Neural cell (in vitro differentiated cells): ENCODE measurements at regions not wholly inside any gene's neighbourhood (a gene's known extent, or its start where the extent isn't known, plus 50 kb on each side); places are given as distances from the start of the nearest gene placed in this dataset.

ENCODE experiments used
- H2AFZ ChIP-seq: fragments of 200-600, 300-800 bp; sonication (generic), shearing (Covaris generic); 2 replicates; pipeline ENCODE4 v1.6.0; 2014; ENCODE audit warnings: low read depth, mild to moderate bottlenecking, antibody characterized with exemption, low read length, moderate library complexity
- H3F3A ChIP-seq: fragments of 200-600 bp; shearing (Covaris generic); 2 replicates; pipeline ENCODE4 v1.6.1; 2016; ENCODE audit warnings: mild to moderate bottlenecking, moderate library complexity, mixed read lengths, antibody characterized with exemption, low read length; ENCODE audit not compliant: insufficient read depth, poor library complexity, severe bottlenecking
- H3K27ac ChIP-seq: fragments of 200-600, 300-800 bp; sonication (generic), shearing (Covaris generic); 2 replicates; pipeline ENCODE4 v1.5.1; 2014; ENCODE audit warnings: mild to moderate bottlenecking, low read length, moderate library complexity
- H3K27me3 ChIP-seq: fragments of 300-800, 200-600 bp; sonication (generic), shearing (Covaris generic); 2 replicates; pipeline ENCODE4 v1.6.0; 2014; ENCODE audit warnings: mild to moderate bottlenecking, low read depth, low read length, moderate library complexity; ENCODE audit not compliant: insufficient read depth
- H3K36me3 ChIP-seq: fragments of 300-800, 200-600 bp; sonication (generic), shearing (Covaris generic); 2 replicates; pipeline ENCODE4 v1.5.1; 2014; ENCODE audit warnings: mild to moderate bottlenecking, antibody characterized with exemption, low read length, moderate library complexity; ENCODE audit not compliant: insufficient read depth
- H3K4me2 ChIP-seq: fragments of 300-800, 200-600 bp; sonication (generic), shearing (Covaris generic); 2 replicates; pipeline ENCODE4 v1.6.0; 2014; ENCODE audit warnings: mild to moderate bottlenecking, low read length
- H3K4me3 ChIP-seq: fragments of 300-800, 200-600 bp; sonication (generic), shearing (Covaris generic); 2 replicates; pipeline ENCODE4 v1.5.1; 2014; ENCODE audit warnings: mild to moderate bottlenecking, low read length, moderate library complexity
- H3K79me2 ChIP-seq: fragments of 200-600 bp; shearing (Covaris generic); replicated peaks from 2 replicates; pipeline ENCODE4 v1.6.0; 2014; ENCODE audit warnings: mild to moderate bottlenecking, low read length, moderate library complexity; ENCODE audit not compliant: insufficient read depth
- H3K9ac ChIP-seq: fragments of 300-800, 200-600 bp; sonication (generic), shearing (Covaris generic); 2 replicates; pipeline ENCODE4 v1.6.1; 2016; ENCODE audit warnings: mild to moderate bottlenecking, low read length, mixed read lengths
- H3K9me2 ChIP-seq: fragments of 200-600 bp; shearing (Covaris generic); 2 replicates; pipeline ENCODE4 v1.6.1; 2016; ENCODE audit warnings: mild to moderate bottlenecking, low read length, mixed read lengths; ENCODE audit not compliant: insufficient read depth
- H3K9me3 ChIP-seq: fragments of 200-600, 300-800 bp; sonication (generic), shearing (Covaris generic); 2 replicates; pipeline ENCODE4 v1.6.1; 2016; ENCODE audit warnings: mild to moderate bottlenecking, mixed run types, low read length, moderate library complexity, mixed read lengths
- H4K20me1 ChIP-seq: fragments of 200-600 bp; shearing (Covaris generic); 2 replicates; pipeline ENCODE4 v1.6.1; 2016; ENCODE audit warnings: mild to moderate bottlenecking, mixed run types; ENCODE audit not compliant: insufficient read depth
- CTCF ChIP-seq: fragments of 450-650 bp; IDR thresholded peaks from 2 replicates; pipeline ENCODE4 v1.5.1; 2014; ENCODE audit warnings: antibody characterized with exemption, mild to moderate bottlenecking, moderate library complexity; ENCODE audit not compliant: poor library complexity, severe bottlenecking
- EP300 ChIP-seq: fragments of 450-650 bp; conservative IDR thresholded peaks from 2 replicates; pipeline ENCODE4 v1.6.1; 2014; ENCODE audit warnings: antibody characterized with exemption, mild to moderate bottlenecking, moderate library complexity; ENCODE audit not compliant: poor library complexity, severe bottlenecking
- EZH2 ChIP-seq: fragments of 200-600, 300-800 bp; shearing (Covaris generic), sonication (generic); IDR thresholded peaks from 2 replicates; pipeline ENCODE4 v1.6.1; 2014; ENCODE audit warnings: antibody characterized with exemption, low read length, borderline replicate concordance, mild to moderate bottlenecking; ENCODE audit not compliant: insufficient read depth, poor library complexity, severe bottlenecking
- MXI1 ChIP-seq: fragments of 450-650 bp; conservative IDR thresholded peaks from 2 replicates; pipeline ENCODE4 v1.6.1; 2014; ENCODE audit warnings: antibody characterized with exemption, mild to moderate bottlenecking; ENCODE audit not compliant: poor library complexity, severe bottlenecking
- POLR2AphosphoS5 ChIP-seq: IDR thresholded peaks from 2 replicates; pipeline ENCODE4 v1.6.1; 2012
- RAD21 ChIP-seq: fragments of 450-650 bp; conservative IDR thresholded peaks from 2 replicates; pipeline ENCODE4 v1.6.1; 2014; ENCODE audit warnings: antibody characterized with exemption, mild to moderate bottlenecking, moderate library complexity
- SMC3 ChIP-seq: fragments of 450-650 bp; conservative IDR thresholded peaks from 2 replicates; pipeline ENCODE4 v1.6.1; 2014; ENCODE audit warnings: antibody characterized with exemption, mild to moderate bottlenecking, moderate library complexity; ENCODE audit not compliant: poor library complexity
- TAF1 ChIP-seq: IDR thresholded peaks from 2 replicates; pipeline ENCODE4 v1.6.1; 2012; ENCODE audit warnings: low read depth
- TF ChIP-seq, protein P1 (sequence below): IDR thresholded peaks from 2 replicates; pipeline ENCODE4 v1.6.1; 2012; ENCODE audit warnings: borderline replicate concordance

DNA sequence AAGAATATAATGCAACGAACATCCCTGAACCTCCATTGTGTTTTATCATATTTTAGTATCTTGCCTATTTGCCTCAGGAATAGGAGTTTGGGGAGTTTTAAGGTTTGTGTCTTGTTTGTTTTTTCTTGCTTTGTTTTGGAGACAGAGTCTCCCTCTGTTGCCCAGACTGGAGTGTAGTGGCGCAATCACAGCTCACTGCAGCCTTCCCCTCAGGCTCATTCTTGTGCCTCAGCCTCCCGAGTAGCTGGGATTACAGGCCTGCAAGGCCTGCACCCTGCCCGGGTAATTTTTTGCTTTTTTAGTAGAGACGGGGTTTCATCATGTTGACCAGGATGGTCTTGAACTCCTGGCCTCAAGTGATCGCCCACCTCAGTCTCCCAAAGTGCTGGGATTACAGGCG, 63.3 kb upstream of the CARMIL1 start:
- Histone ChIP-seq H2AFZ (no peak overlapping the region), H3F3A (no peaks in the 10 kb centered on the region), H3K79me2 (no peaks in the 10 kb centered on the region), H4K20me1 (no peaks in the 10 kb centered on the region), H3K9ac (no peak overlapping the region), H3K27ac (no peak overlapping the region), H3K4me3 (no peak overlapping the region), H3K9me3 (no peaks in the 10 kb centered on the region), H3K36me3 (no peaks in the 10 kb centered on the region), H3K27me3 (no peaks in the 10 kb centered on the region), H3K4me2 (no peak overlapping the region), H3K9me2 (no peaks in the 10 kb centered on the region)
- no peak for TF ChIP-seq TAF1
- TF ChIP-seq EP300, result no peak
- TF ChIP-seq SMC3, result no peak
- TF ChIP-seq EZH2, result no peak
- TF ChIP-seq, protein P1, sequence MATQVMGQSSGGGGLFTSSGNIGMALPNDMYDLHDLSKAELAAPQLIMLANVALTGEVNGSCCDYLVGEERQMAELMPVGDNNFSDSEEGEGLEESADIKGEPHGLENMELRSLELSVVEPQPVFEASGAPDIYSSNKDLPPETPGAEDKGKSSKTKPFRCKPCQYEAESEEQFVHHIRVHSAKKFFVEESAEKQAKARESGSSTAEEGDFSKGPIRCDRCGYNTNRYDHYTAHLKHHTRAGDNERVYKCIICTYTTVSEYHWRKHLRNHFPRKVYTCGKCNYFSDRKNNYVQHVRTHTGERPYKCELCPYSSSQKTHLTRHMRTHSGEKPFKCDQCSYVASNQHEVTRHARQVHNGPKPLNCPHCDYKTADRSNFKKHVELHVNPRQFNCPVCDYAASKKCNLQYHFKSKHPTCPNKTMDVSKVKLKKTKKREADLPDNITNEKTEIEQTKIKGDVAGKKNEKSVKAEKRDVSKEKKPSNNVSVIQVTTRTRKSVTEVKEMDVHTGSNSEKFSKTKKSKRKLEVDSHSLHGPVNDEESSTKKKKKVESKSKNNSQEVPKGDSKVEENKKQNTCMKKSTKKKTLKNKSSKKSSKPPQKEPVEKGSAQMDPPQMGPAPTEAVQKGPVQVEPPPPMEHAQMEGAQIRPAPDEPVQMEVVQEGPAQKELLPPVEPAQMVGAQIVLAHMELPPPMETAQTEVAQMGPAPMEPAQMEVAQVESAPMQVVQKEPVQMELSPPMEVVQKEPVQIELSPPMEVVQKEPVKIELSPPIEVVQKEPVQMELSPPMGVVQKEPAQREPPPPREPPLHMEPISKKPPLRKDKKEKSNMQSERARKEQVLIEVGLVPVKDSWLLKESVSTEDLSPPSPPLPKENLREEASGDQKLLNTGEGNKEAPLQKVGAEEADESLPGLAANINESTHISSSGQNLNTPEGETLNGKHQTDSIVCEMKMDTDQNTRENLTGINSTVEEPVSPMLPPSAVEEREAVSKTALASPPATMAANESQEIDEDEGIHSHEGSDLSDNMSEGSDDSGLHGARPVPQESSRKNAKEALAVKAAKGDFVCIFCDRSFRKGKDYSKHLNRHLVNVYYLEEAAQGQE, result no peak
- TF ChIP-seq MXI1, result no peak
- TF ChIP-seq CTCF, result no peak

- Histone ChIP-seq H3K9me3 (no peaks in the 10 kb centered on the region), H3K9me2 (no peaks in the 10 kb centered on the region), H3K27me3 (no peaks in the 10 kb centered on the region), H3K79me2 (no peaks in the 10 kb centered on the region), H3K9ac (no peak overlapping the region), H3K4me3 (no peak overlapping the region), H3K27ac (no peak overlapping the region), H2AFZ (no peak overlapping the region), H3F3A (no peaks in the 10 kb centered on the region), H3K4me2 (no peak overlapping the region), H3K36me3 (no peaks in the 10 kb centered on the region), H4K20me1 (no peaks in the 10 kb centered on the region)
- no peak for TF ChIP-seq SMC3
- TF ChIP-seq MXI1, result no peak
- no peak for TF ChIP-seq POLR2AphosphoS5
- no peak for TF ChIP-seq TAF1
- TF ChIP-seq CTCF, result no peak
- TF ChIP-seq EZH2, result no peak
- no peak for TF ChIP-seq RAD21
- no peak for TF ChIP-seq EP300
- TF ChIP-seq, protein P1, result no peak
These were observed 61.9 kb upstream of the CARMIL1 start for GRCh38 chr6:25217302-25217701.
